Esophagus (tissue), 2 donors: ENCODE measurements at regions not wholly inside any gene's neighbourhood (a gene's known extent, or its start where the extent isn't known, plus 50 kb on each side); places are given as distances from the start of the nearest gene placed in this dataset.

ENCODE experiments used
- H3K27ac ChIP-seq, 2 donors: one replicate each; pipeline ENCODE4 v1.5.1; 2013; ENCODE audit warnings: low read depth in 2 of 2, mild to moderate bottlenecking in 2 of 2, inconsistent platforms in 1 of 2, low read length in 1 of 2, moderate library complexity in 1 of 2
- H3K27me3 ChIP-seq, 2 donors: one replicate each; pipeline ENCODE4 v1.6.1; 2013; ENCODE audit warnings: low read length in 2 of 2, control low read depth in 1 of 2, mild to moderate bottlenecking in 1 of 2; ENCODE audit not compliant: insufficient read depth in 2 of 2, control insufficient read depth in 1 of 2
- H3K36me3 ChIP-seq, 2 donors: one replicate each; pipeline ENCODE4 v1.6.1; 2013; ENCODE audit warnings: low read length in 1 of 2; ENCODE audit not compliant: control insufficient read depth in 2 of 2, insufficient read depth in 2 of 2
- H3K4me1 ChIP-seq, 2 donors: one replicate each; pipeline ENCODE4 v1.6.1; 2013; ENCODE audit warnings: low read length in 1 of 2; ENCODE audit not compliant: control insufficient read depth in 2 of 2, insufficient read depth in 2 of 2
- H3K4me3 ChIP-seq, 2 donors: one replicate each; pipeline ENCODE4 v1.5.1; 2013; ENCODE audit warnings: low read length in 2 of 2, mild to moderate bottlenecking in 2 of 2, low read depth in 1 of 2, moderate library complexity in 1 of 2
- H3K9me3 ChIP-seq, 2 donors: one replicate each; pipeline ENCODE4 v1.6.1; 2013; ENCODE audit warnings: mild to moderate bottlenecking in 2 of 2, low read depth in 1 of 2, low read length in 1 of 2, moderate library complexity in 1 of 2; ENCODE audit not compliant: control insufficient read depth in 2 of 2, insufficient read depth in 1 of 2
- WGBS, 2 donors: extraction: QIAGEN DNeasy Blood & Tissue Kit; methylation state at CpG; one replicate each; pipeline ENCODE4 v1.1.7; 2013; 5-methylcytosine and 5-hydroxymethylcytosine counted together
- donor health status: healthy with polysubstance abuse.
- donor health status: Bipolar disorder and iron deficiency.

GRCh38 chr19:28472843-28473242 lies 740.1 kb downstream of the UQCRFS1 start:
- Histone ChIP-seq H3K9me3 (peaks cover 5 to 8% of the 10 kb centered on the region in 2 donors), H3K27ac (no peak overlapping the region), H3K27me3 (no peaks in the 10 kb centered on the region), H3K4me3 (no peak overlapping the region), H3K4me1 (no peaks in the 10 kb centered on the region), H3K36me3 (no peaks in the 10 kb centered on the region)
- WGBS, 2 donors = 57 to 59% methylated on average over 7 of the region's 7 CpGs

GRCh38 chr19:28471731-28472510 lies 741.0 kb downstream of the UQCRFS1 start:
- WGBS, 2 donors = 68 to 69% methylated on average over 7 of the region's 7 CpGs
- H3K4me3 ChIP-seq = no peak overlapping the region
- H3K27ac ChIP-seq = no peak overlapping the region
- peaks cover 5% of the 10 kb centered on the region in 2 donors for H3K9me3 ChIP-seq
- H3K4me1 ChIP-seq = no peaks in the 10 kb centered on the region
- no peaks in the 10 kb centered on the region for H3K27me3 ChIP-seq
- no peaks in the 10 kb centered on the region for H3K36me3 ChIP-seq

DNA sequence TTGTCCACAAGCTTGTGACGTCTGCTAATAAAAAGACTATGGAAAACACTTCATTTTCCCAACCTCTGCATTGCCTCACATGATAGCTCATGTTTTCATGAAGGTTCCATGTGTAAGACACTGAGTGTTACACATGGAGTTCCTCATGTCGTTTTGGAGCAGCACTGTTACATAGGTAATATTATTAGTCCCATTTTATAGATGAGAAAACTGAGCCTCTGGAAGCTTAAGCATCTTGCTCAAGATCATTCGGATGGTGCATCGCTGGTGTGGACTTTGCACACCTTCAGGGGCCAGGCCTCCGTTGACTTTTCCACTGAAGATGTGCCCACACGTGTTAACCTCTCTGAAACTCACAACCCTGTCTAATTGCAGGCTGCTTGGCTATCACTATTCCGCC lies 743.4 kb downstream of the UQCRFS1 start:
- H3K4me3 ChIP-seq = no peak overlapping the region
- no peaks in the 10 kb centered on the region for H3K36me3 ChIP-seq
- no peaks in the 10 kb centered on the region for H3K27me3 ChIP-seq
- H3K9me3 ChIP-seq = peaks cover 3% of the 10 kb centered on the region in 2 donors
- WGBS, 2 donors = 75 to 78% methylated on average over 7 of the region's 7 CpGs
- no peaks in the 10 kb centered on the region for H3K4me1 ChIP-seq
- H3K27ac ChIP-seq = no peak overlapping the region

- Histone ChIP-seq H3K4me3 (no peak overlapping the region), H3K36me3 (no peaks in the 10 kb centered on the region), H3K27ac (no peak overlapping the region), H3K27me3 (no peaks in the 10 kb centered on the region), H3K4me1 (no peaks in the 10 kb centered on the region), H3K9me3 (peaks cover 3% of the 10 kb centered on the region in 2 donors)
- 22 to 25% methylated on average over 17 of the region's 17 CpGs for WGBS, 2 donors
These were observed 744.1 kb downstream of the UQCRFS1 start for GRCh38 chr19:28468701-28469459.

DNA sequence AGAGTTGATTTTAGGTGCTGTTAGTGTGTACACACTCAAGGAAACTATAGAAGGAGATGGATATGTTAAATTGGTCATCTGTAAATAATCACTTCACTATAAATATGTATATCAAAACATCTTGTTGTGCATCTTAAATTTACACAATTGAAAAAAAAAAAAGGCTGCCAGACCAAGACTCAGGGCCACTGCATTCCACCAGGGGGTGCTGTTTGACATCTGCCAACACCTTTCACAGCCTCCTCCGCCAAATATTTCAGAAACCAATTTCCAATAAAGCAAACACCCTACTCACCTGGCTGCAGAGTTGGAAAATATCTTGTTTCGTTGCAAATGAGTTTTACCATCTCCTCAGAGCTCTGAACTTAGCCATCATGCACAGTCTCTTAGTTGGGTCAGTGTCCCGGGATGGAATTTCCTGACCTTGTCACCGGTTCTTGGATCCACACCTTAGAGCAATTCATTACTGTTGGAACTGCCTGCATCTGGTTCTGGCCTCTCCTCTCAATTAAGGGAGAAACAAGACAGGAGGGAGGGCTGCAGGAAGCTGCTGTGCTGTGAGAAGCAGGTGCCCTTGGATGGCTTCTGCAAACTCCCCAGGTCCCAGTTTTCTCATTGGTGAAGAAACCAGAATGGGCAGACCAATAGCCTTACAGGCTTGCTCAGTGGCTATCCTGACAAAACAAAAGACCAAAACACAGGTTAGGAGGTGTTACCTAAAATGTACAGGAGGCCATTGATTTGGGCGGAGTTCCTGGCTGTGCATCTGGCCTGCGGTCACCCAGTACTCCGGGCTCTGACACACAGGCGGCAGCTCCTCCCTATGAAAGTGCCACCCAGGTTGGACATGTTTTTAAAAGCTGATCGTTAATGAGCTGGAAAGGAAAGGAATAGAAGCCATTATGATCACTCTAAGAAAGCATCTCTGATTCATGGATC lies 746.6 kb downstream of the UQCRFS1 start:
- no peak overlapping the region for H3K4me3 ChIP-seq
- H3K9me3 ChIP-seq = peaks cover 3% of the 10 kb centered on the region in 2 donors
- H3K27ac ChIP-seq = no peak overlapping the region
- no peaks in the 10 kb centered on the region for H3K27me3 ChIP-seq
- H3K36me3 ChIP-seq = no peaks in the 10 kb centered on the region
- H3K4me1 ChIP-seq = no peaks in the 10 kb centered on the region
- WGBS, 2 donors = 73 to 74% methylated on average over 9 of the region's 9 CpGs

- H3K36me3 ChIP-seq = no peaks in the 10 kb centered on the region
- no peak overlapping the region for H3K27ac ChIP-seq
- peaks cover 3% of the 10 kb centered on the region in 2 donors for H3K9me3 ChIP-seq
- WGBS, 2 donors = 75 to 76% methylated on average over 3 of the region's 3 CpGs
- H3K4me3 ChIP-seq = no peak overlapping the region
- no peaks in the 10 kb centered on the region for H3K4me1 ChIP-seq
- H3K27me3 ChIP-seq = no peaks in the 10 kb centered on the region
These were observed 747.4 kb downstream of the UQCRFS1 start for GRCh38 chr19:28465371-28466086.

DNA sequence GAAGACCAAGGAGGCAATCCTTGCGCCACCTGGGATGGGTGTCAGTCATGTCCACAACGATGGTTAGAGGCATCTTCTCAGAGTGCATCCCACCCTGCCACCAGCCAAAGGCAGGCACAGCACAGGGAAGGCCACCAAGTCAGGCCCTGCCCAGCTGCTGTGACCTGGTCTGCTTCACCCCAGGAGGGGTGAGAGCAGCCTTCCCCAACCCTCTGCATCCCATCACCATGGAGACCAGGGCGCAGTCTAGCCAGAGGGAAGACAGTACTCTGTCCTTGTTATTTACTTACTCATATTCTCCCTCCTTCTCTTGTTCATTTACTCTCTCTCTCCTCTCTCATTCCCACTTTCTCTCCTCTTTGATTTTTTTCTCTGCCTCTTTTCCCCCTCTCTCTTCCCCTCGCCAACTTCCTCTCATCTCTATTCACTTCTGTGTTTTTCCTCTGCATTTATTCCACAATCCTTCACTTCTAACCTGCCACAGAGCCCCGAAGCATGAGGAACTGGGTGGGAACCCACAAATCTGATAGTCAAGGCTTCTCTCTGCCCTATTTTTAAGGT lies 749.4 kb downstream of the UQCRFS1 start:
- H3K36me3 ChIP-seq = no peaks in the 10 kb centered on the region
- H3K9me3 ChIP-seq = peaks cover 0 to 4% of the 10 kb centered on the region in 2 donors
- 77 to 88% methylated on average over 5 of the region's 5 CpGs for WGBS, 2 donors
- H3K4me3 ChIP-seq = no peak overlapping the region
- no peaks in the 10 kb centered on the region for H3K4me1 ChIP-seq
- no peak overlapping the region for H3K27ac ChIP-seq
- H3K27me3 ChIP-seq = no peaks in the 10 kb centered on the region

DNA sequence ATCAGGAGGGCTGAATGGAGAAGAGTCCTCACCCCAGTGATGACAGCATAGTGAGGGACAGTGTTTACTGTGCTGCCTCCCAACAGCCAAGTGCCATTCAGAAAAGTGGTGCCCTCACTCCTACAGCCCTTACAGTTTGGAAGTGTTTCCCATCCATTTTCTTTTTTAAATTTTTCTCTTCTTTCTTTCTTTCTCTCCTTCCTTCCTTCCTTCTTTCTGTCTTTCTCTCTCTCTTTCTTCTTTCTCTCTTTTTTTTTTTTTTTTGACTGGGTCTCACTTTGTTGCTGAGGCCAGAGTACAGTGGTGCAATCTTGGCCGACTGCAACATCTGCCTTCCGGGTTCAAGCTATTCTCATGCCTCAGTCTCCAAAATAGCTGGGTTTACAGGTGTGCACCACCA lies 755.3 kb downstream of the UQCRFS1 start:
- Histone ChIP-seq H3K27me3 (no peaks in the 10 kb centered on the region), H3K9me3 (peaks cover 0 to 7% of the 10 kb centered on the region in 2 donors), H3K4me1 (no peaks in the 10 kb centered on the region), H3K4me3 (no peak overlapping the region), H3K36me3 (no peaks in the 10 kb centered on the region), H3K27ac (no peak overlapping the region)
- 93 to 95% methylated on average over 2 of the region's 2 CpGs for whole genome bisulfite sequencing, 2 donors
